HG03342 (cell line): ENCODE measurements at regions not wholly inside any gene's neighbourhood (a gene's known extent, or its start where the extent isn't known, plus 50 kb on each side); places are given as distances from the start of the nearest gene placed in this dataset.

Source experiments
- ATAC-seq: cut with Tn5 transposase; IDR thresholded peaks from one replicate; pipeline ENCODE4 v1.9.1; 2021; ENCODE audit warnings: mild to moderate bottlenecking, moderate library complexity; ENCODE audit not compliant: unreplicated experiment

GRCh38 chr9:36763778-36764177, 191.1 kb downstream of the MELK start:
- no peak for ATAC-seq

- ATAC-seq = no peak
These were observed 191.8 kb downstream of the MELK start for GRCh38 chr9:36764364-36765076.

DNA sequence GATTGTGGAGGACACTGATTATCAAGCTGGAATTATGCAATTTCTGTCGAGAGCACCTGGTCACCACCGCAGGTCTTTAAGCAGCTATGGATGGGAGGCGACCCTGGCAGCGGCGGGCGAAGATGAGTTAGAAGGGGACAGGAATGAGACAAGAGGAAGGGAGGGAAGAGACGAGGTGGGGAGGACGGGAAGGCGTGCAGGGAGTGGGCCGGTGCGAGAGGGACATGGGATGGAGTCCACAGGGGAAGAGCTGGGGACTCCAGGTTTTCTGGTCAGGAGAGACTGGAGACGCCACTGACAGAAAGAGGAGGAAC, 192.3 kb downstream of the MELK start:
- no peak for ATAC-seq

GRCh38 chr9:36765468-36766341, 193.0 kb downstream of the MELK start:
- ATAC-seq = peak; percentile 98

GRCh38 chr9:36768677-36769076, 196.0 kb downstream of the MELK start:
- no peak for ATAC-seq

DNA sequence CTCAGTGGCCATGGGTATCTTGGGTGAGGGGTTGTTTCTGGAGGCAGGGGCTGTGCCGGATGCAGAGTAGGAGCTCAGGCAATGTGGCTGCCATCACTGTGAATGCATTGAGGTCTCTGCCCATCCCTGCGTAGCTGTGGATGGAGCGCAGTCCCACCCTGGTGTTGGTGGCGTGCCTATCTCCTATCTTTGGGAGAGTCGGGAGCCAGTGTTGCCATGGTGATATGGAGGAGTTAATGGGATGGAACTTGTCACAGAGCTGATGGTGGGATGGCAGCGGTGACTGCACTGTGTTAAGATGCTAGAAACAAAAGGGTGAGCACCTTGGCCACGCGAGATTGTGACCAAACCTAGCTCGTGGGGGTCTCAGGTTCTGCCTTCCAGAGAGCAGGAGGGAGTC, 197.3 kb downstream of the MELK start:
- ATAC-seq = no peak

- ATAC-seq = no peak
These were observed 200.0 kb downstream of the MELK start for GRCh38 chr9:36772449-36773403.

- no peak for ATAC-seq
These were observed 206.0 kb downstream of the MELK start for GRCh38 chr9:36778682-36779081.

- ATAC-seq = no peak
These were observed 206.9 kb downstream of the MELK start for GRCh38 chr9:36779582-36779981.

DNA sequence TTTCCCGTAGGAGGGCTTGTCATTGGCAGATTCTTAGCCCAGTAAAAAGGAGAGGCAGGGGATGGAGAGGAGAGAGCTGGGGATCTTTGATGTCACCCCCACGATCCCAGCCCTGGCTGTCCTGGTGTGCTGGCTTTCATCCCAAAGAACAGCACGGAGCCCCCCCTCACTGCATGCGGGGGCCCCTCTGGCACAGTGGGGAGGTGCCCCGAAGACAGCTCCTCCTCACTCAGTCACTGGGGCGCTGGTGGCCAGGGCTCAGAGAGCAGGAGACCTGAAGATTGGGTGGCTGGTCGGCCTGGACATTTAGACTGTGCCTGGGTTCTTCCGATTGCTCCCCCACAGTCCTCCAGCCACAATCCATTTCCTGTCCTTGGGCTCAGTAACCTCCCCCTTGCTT, 207.5 kb downstream of the MELK start:
- no peak for ATAC-seq

GRCh38 chr9:36781533-36781932, 208.8 kb downstream of the MELK start:
- ATAC-seq = no peak
